Muscle of leg (tissue), 3 donors: ENCODE measurements at regions not wholly inside any gene's neighbourhood (a gene's known extent, or its start where the extent isn't known, plus 50 kb on each side); places are given as distances from the start of the nearest gene placed in this dataset.

Experiments
- DNase-seq: peaks from one replicate; pipeline ENCODE4 v3.0.0; 2013
- H3K27ac ChIP-seq: one replicate; pipeline ENCODE4 v1.5.1; 2013; ENCODE audit warnings: mild to moderate bottlenecking, low read length, control low read depth
- H3K27me3 ChIP-seq: one replicate; pipeline ENCODE4 v1.6.1; 2013; ENCODE audit warnings: low read length; ENCODE audit not compliant: control insufficient read depth, insufficient read depth
- H3K36me3 ChIP-seq: one replicate; pipeline ENCODE4 v1.6.1; 2013; ENCODE audit warnings: low read length; ENCODE audit not compliant: control insufficient read depth, insufficient read depth
- H3K4me1 ChIP-seq: one replicate; pipeline ENCODE4 v1.6.1; 2013; ENCODE audit warnings: low read length; ENCODE audit not compliant: control insufficient read depth, insufficient read depth
- H3K4me3 ChIP-seq: one replicate; pipeline ENCODE4 v1.5.1; 2013; ENCODE audit warnings: low read length, control low read depth
- H3K9me3 ChIP-seq: replicated peaks from 2 replicates; pipeline ENCODE4 v1.6.1; 2013; ENCODE audit warnings: low read depth, low read length; ENCODE audit not compliant: control insufficient read depth
- WGBS: methylation state at CpG from one replicate; pipeline ENCODE4 v1.1.5; 2013; ENCODE audit warnings: missing lambda C conversion rate; ENCODE audit not compliant: insufficient coverage; 5-methylcytosine and 5-hydroxymethylcytosine counted together

DNA sequence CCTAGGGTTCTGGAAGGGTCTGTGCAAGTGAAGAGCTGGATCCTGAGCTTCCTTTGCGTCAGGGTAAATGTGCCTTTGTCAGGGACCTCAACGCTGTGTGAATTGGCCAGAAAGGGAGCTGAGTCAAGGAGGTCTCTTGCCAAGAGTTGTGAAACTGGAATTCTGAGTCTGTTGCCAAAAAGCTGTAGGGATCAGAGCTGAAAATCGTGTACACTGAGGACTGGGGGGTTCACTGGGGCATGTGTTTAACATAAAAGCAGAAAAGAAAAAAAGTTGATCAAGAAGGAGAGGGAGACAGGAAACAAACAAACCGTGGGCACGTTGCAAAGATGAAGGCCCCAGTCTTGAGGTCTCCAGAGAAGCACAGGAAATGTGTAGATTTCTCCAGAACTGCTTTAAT, 1081.5 kb downstream of the VRK1 start:
- H3K27ac ChIP-seq, result no peak overlapping the region
- no peaks in the 10 kb centered on the region for H3K27me3 ChIP-seq
- no peaks in the 10 kb centered on the region for H3K9me3 ChIP-seq
- peak; percentile 86 for DNase-seq
- 11% methylated on average over 5 of the region's 5 CpGs for WGBS
- H3K4me1 ChIP-seq, result peaks cover 10% of the 10 kb centered on the region
- H3K4me3 ChIP-seq, result no peak overlapping the region
- H3K36me3 ChIP-seq, result no peaks in the 10 kb centered on the region

DNA sequence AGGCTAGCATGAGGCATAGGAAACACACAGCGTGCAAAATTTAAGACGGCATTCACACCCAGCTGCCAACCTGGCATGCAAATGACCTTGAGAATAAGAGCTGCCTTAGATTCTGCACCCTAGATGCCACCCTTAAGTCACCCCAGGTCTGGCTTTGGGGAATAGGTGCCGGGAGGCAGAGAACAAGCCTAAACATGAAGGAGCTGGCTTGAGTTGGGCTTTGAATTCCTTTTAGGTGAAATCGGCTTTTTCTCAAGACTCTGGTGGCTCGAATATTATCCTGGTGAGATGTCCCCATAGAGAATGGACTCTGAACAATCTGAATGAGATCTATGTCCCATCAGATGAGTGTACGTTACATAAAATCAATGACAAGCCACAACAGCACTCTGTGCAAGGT, 1090.5 kb downstream of the VRK1 start:
- H3K27me3 ChIP-seq, result no peaks in the 10 kb centered on the region
- 90% methylated on average over 6 of the region's 6 CpGs for WGBS
- H3K36me3 ChIP-seq, result no peaks in the 10 kb centered on the region
- H3K4me1 ChIP-seq, result peaks cover 4% of the 10 kb centered on the region
- no peak for DNase-seq
- H3K4me3 ChIP-seq, result no peak overlapping the region
- no peak overlapping the region for H3K27ac ChIP-seq
- no peaks in the 10 kb centered on the region for H3K9me3 ChIP-seq

DNA sequence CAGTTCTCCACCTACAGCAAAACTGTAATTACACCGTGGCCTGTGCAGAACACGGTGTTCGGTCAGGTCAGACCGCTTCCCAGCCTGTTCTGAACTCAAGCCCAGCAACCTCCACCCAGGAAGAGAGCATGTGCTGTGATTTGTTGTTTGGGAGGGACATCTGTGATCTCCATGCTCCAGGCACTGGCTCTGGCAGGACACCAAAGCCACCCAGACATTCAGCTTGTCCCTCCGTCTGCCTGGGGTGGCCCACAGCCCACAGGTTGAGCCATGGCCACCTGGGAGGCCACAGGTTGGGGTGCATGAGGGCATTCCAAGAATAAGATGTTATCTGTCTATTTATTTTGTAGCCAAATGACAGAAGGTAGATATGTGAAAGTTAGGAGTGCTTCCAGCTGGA, 1091.1 kb downstream of the VRK1 start:
- H3K4me1 ChIP-seq, result peaks cover 4% of the 10 kb centered on the region
- H3K4me3 ChIP-seq, result no peak overlapping the region
- no peaks in the 10 kb centered on the region for H3K27me3 ChIP-seq
- no peaks in the 10 kb centered on the region for H3K9me3 ChIP-seq
- DNase-seq, result no peak
- no peaks in the 10 kb centered on the region for H3K36me3 ChIP-seq
- WGBS, result no CpG with 5 or more reads among the region's 5 CpGs
- H3K27ac ChIP-seq, result no peak overlapping the region

DNA sequence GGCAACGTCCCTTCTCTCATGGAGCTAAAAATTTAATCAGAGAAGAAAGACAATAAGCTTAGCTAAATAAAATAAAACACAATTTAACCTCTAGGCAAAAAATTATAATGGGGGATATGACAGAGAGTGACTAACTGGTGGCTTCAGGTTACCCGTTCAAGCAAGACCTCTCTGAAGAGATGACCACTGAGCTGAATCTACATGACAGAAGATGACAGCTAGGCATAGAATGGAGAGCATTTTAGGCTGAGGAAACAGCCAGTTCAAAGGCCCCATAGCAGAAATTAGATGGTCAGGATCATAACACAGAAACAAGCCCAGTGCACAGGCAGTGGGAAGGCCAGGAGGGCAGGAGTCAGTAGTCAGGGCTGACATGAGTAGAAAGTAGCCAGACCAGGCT, 1094.3 kb downstream of the VRK1 start:
- no peaks in the 10 kb centered on the region for H3K9me3 ChIP-seq
- WGBS, result 83% methylated on average over 1 of the region's 2 CpGs
- no peaks in the 10 kb centered on the region for H3K4me1 ChIP-seq

DNA sequence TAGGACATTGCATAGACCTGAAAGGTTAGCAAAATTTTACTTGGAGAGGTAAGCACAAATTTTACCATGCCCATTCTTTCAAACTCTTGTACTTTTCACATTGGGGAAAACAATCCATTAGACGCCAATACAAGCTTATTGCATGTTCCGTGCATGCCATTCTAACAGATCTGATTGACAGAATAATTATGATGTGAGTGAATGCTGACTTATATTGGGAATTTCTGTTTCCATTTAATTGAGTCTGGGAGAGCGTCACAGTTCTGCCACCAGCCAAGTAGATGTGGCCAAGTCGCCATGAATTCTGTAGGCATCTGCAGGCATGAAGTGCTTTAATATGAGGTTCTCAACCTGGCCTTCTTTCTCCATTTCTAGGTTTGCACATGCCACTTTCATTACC, 1097.4 kb downstream of the VRK1 start:
- Histone ChIP-seq H3K27me3 (no peaks in the 10 kb centered on the region), H3K4me1 (no peaks in the 10 kb centered on the region), H3K27ac (no peak overlapping the region), H3K9me3 (no peaks in the 10 kb centered on the region), H3K4me3 (no peak overlapping the region), H3K36me3 (no peaks in the 10 kb centered on the region)
- WGBS, result 100% methylated on average over 1 of the region's 4 CpGs
- DNase-seq, result no peak

More for the DNA sequence above, 1094.3 kb downstream of the VRK1 start:
- H3K27ac ChIP-seq, result no peak overlapping the region
- no peaks in the 10 kb centered on the region for H3K27me3 ChIP-seq
- H3K36me3 ChIP-seq, result no peaks in the 10 kb centered on the region
- no peak for DNase-seq
- no peak overlapping the region for H3K4me3 ChIP-seq

DNA sequence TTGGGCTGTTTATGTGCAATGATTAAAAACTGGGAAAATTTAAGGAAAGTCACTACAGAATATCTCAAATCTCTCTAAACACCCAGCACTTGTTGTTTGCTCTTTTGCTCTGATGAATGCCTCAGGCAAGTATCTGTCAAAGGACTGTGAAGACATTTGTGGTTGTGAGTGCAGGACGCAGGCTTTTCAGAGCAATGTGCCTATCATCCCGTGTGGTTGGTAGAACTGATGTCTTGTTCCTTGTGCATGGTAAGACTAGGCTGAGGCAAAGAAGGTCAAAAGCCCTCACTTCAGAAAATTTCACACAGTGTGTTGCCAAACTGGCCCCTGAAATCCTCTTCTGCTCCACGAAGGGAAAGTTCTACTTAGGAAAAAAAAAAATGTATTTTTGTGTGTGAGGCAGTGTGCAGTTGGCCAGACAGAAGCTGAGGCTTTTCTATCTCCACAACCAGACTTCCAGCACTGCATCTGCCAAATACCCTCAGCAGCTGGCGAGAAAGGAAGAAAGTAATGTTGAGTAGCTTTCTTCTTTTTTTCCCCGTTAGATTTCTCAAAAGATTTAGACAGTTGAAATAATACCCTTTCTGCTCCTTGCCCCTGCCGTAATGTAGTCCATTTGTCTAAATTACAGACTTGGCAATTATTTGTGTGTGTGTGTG, 1103.1 kb downstream of the VRK1 start:
- WGBS, result 80% methylated on average over 1 of the region's 6 CpGs
- Histone ChIP-seq H3K27me3 (no peaks in the 10 kb centered on the region), H3K4me1 (no peaks in the 10 kb centered on the region), H3K9me3 (no peaks in the 10 kb centered on the region), H3K4me3 (no peak overlapping the region), H3K36me3 (no peaks in the 10 kb centered on the region), H3K27ac (no peak overlapping the region)
- peak; percentile 49 for DNase-seq

DNA sequence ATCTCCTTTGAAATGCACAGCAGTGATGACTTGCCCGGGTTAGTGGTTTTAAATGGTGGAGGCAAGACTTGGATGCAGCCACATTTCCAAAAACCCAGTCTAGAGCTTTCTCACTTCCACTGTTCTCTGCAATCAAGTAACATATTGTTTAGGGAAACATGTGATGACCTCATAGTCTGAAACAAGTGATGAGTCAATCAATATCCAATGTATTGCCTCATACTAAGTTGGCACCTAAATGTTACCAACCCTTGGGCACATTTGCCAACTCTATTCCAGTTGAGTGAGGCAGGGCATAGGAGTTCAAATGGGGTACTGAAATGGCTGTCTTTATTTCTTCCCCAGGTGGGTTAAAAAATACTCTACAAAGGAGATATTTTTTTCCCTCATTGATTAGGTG, 1105.4 kb downstream of the VRK1 start:
- no CpG with 5 or more reads among the region's 1 CpG for WGBS
- no peak overlapping the region for H3K4me3 ChIP-seq
- no peak for DNase-seq

DNA sequence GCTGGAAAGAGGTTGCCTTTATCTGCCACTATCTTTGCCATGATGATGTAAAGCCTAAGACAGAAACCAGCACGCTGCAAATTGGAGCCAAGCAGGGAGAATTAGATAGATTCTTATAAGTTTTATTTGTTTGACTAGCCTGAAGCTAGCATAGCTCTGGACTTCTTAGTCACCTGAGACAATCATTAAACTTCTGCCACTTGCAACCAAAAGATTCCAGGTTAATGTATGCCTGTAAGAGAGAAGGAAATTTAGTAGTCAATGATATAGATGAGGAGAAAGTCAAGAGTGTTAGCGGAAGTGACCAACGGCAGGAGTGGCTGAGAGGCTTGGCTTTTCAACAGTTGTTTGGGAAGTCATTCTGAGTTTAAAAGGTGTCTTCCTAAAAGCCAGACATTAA, 1106.6 kb downstream of the VRK1 start:
- Histone ChIP-seq H3K4me3 (no peak overlapping the region), H3K27me3 (no peaks in the 10 kb centered on the region), H3K27ac (no peak overlapping the region), H3K36me3 (no peaks in the 10 kb centered on the region), H3K4me1 (no peaks in the 10 kb centered on the region), H3K9me3 (no peaks in the 10 kb centered on the region)
- DNase-seq, result no peak
- no CpG with 5 or more reads among the region's 3 CpGs for WGBS

More for the DNA sequence above, 1105.4 kb downstream of the VRK1 start:
- no peaks in the 10 kb centered on the region for H3K9me3 ChIP-seq
- H3K4me1 ChIP-seq, result no peaks in the 10 kb centered on the region
- no peaks in the 10 kb centered on the region for H3K36me3 ChIP-seq
- H3K27me3 ChIP-seq, result no peaks in the 10 kb centered on the region
- H3K27ac ChIP-seq, result no peak overlapping the region

DNA sequence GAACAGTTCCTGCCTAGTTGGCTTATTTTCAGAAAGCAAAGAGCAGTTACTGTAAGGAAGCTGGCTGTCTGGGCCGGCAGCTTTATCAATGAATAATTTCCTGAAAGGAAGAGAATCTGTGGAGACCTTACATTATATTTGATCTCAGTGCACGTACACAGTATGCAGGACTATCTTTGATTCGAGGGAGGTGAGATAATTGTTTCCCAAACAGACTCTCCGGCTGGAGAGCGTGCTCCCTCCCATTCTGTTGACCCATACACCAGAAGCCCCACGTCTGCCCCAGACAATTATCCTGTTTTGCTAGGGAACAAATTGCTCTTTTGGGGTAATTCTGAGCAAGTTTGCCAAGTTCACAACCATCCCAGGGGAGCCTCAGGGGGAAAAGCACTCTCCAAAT, 1115.0 kb downstream of the VRK1 start:
- no peaks in the 10 kb centered on the region for H3K36me3 ChIP-seq
- no peaks in the 10 kb centered on the region for H3K4me1 ChIP-seq
- no peaks in the 10 kb centered on the region for H3K27me3 ChIP-seq
- no CpG with 5 or more reads among the region's 6 CpGs for WGBS
- H3K9me3 ChIP-seq, result no peaks in the 10 kb centered on the region
- no peak overlapping the region for H3K27ac ChIP-seq
- DNase-seq, result no peak
- H3K4me3 ChIP-seq, result no peak overlapping the region

DNA sequence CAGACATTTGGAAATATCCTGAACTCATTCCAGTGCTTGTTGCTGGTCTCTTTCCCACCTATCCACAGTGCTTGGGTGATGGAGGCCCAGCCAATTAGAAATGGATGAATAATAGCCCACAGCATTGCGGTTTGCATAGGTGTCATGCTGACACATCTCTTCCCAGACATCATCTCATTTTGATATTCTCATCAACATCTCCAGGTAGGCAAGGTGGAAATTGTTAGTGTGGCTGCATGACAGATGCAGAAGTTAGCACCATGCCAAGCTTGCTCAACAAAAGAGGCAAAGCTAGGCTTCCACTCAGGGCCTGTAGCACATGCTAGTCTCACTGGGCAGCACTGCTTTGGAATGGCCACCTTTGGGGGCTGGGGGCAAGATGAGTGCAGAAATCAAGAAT, 1118.9 kb downstream of the VRK1 start:
- WGBS, result no CpG with 5 or more reads among the region's 1 CpG
- no peaks in the 10 kb centered on the region for H3K9me3 ChIP-seq

More for the DNA sequence above, 1118.9 kb downstream of the VRK1 start:
- Histone ChIP-seq H3K27ac (no peak overlapping the region), H3K36me3 (no peaks in the 10 kb centered on the region), H3K4me3 (no peak overlapping the region), H3K4me1 (no peaks in the 10 kb centered on the region), H3K27me3 (no peaks in the 10 kb centered on the region)
- DNase-seq, result no peak
